ENCODE measurements at regions not wholly inside any gene's neighbourhood (a gene's known extent, or its start where the extent isn't known, plus 50 kb on each side); places are given as distances from the start of the nearest gene placed in this dataset.

- TF ChIP-seq SMC3 (IDR thresholded peaks at IDR 0.05) (no peak), CTCF (IDR thresholded peaks at IDR 0.05) (no peak)
These were observed 441.3 kb downstream of the NEBL start for GRCh38 chr10:20455774-20456173.

All from A549 (cell line).